ENCODE measurements at regions not wholly inside any gene's neighbourhood (a gene's known extent, or its start where the extent isn't known, plus 50 kb on each side); places are given as distances from the start of the nearest gene placed in this dataset.

DNA sequence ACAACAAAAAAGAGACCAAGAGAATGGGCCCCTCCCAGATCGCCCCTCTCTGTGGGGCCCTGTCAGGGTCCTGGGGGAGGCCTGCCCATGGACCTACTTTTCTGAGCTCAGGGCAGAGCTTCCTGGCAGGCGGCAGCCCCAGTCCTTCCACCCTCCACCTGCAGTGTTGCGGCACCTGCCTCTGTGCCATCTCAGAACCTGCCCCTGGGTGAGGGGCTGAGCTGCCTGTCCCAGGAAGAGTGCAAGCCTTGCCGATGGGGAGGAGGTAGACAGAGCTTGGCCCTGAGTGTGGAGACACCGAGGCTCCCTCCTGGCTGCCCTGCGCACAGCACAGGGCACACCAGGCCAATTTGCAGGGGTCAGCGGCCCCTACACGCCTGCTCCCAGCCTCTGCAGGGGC, 67.5 kb downstream of the UNCX start:
- TF ChIP-seq, protein P1, sequence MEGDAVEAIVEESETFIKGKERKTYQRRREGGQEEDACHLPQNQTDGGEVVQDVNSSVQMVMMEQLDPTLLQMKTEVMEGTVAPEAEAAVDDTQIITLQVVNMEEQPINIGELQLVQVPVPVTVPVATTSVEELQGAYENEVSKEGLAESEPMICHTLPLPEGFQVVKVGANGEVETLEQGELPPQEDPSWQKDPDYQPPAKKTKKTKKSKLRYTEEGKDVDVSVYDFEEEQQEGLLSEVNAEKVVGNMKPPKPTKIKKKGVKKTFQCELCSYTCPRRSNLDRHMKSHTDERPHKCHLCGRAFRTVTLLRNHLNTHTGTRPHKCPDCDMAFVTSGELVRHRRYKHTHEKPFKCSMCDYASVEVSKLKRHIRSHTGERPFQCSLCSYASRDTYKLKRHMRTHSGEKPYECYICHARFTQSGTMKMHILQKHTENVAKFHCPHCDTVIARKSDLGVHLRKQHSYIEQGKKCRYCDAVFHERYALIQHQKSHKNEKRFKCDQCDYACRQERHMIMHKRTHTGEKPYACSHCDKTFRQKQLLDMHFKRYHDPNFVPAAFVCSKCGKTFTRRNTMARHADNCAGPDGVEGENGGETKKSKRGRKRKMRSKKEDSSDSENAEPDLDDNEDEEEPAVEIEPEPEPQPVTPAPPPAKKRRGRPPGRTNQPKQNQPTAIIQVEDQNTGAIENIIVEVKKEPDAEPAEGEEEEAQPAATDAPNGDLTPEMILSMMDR (IDR thresholded peaks at IDR 0.05 in 4 of 5, conservative IDR thresholded peaks at IDR 0.05 in 1 of 5) = no peak
- no peak for TF ChIP-seq POLR2A (IDR thresholded peaks at IDR 0.05)

Data from gastrocnemius medialis (tissue), 4 donors.